ENCODE measurements at regions not wholly inside any gene's neighbourhood (a gene's known extent, or its start where the extent isn't known, plus 50 kb on each side); places are given as distances from the start of the nearest gene placed in this dataset.

GRCh38 chr3:196142202-196142956 lies 60.5 kb upstream of the TFRC start:
- ATAC-seq: no peak
- no peak overlapping the region for H3K4me3 ChIP-seq

GRCh38 chr3:196141866-196142201 lies 59.9 kb upstream of the TFRC start:
- 64 to 79% methylated on average over 5 to 6 of the region's 6 CpGs for WGBS, 2 donors (ENCODE audit: low coverage in 1 of 2)
- Histone ChIP-seq H3K4me3 (no peak overlapping the region), H3K36me3 (no peaks in the 10 kb centered on the region), H3K27me3 (peaks cover 18% of the 10 kb centered on the region), H3K9me3 (no peaks in the 10 kb centered on the region), H3K4me1 (no peaks in the 10 kb centered on the region), H3K27ac (no peak overlapping the region)
- no peak for ATAC-seq
- TF ChIP-seq CTCF (IDR thresholded peaks at IDR 0.05) (no peak), EP300 (IDR thresholded peaks at IDR 0.05) (no peak), POLR2AphosphoS5 (IDR thresholded peaks at IDR 0.05) (no peak), POLR2A (IDR thresholded peaks at IDR 0.05) (no peak)

More at GRCh38 chr3:196142202-196142956, 60.5 kb upstream of the TFRC start:
- Histone ChIP-seq H3K36me3 (no peaks in the 10 kb centered on the region), H3K27me3 (peaks cover 18% of the 10 kb centered on the region), H3K9me3 (no peaks in the 10 kb centered on the region), H3K27ac (no peak overlapping the region), H3K4me1 (no peaks in the 10 kb centered on the region)
- TF ChIP-seq EP300 (IDR thresholded peaks at IDR 0.05) (no peak), POLR2AphosphoS5 (IDR thresholded peaks at IDR 0.05) (no peak), CTCF (IDR thresholded peaks at IDR 0.05) (no peak), POLR2A (IDR thresholded peaks at IDR 0.05) (no peak)
- 69 to 71% methylated on average over 5 to 8 of the region's 16 CpGs for WGBS, 2 donors (ENCODE audit: low coverage in 1 of 2)

- 82% methylated on average over 7 to 10 of the region's 15 CpGs for WGBS, 2 donors (ENCODE audit: low coverage in 1 of 2)
- TF ChIP-seq CTCF (IDR thresholded peaks at IDR 0.05) (no peak), POLR2AphosphoS5 (IDR thresholded peaks at IDR 0.05) (no peak), POLR2A (IDR thresholded peaks at IDR 0.05) (no peak), EP300 (IDR thresholded peaks at IDR 0.05) (no peak)
These were observed 59.4 kb upstream of the TFRC start for GRCh38 chr3:196141052-196141865.

GRCh38 chr3:196140224-196140623 lies 58.3 kb upstream of the TFRC start:
- TF ChIP-seq EP300 (IDR thresholded peaks at IDR 0.05): no peak
- no peak for TF ChIP-seq POLR2A (IDR thresholded peaks at IDR 0.05)
- no peak for TF ChIP-seq CTCF (IDR thresholded peaks at IDR 0.05)
- TF ChIP-seq POLR2AphosphoS5 (IDR thresholded peaks at IDR 0.05): no peak
- Histone ChIP-seq H3K27me3 (peaks cover 18% of the 10 kb centered on the region), H3K27ac (no peak overlapping the region), H3K36me3 (no peaks in the 10 kb centered on the region), H3K4me3 (no peak overlapping the region), H3K9me3 (no peaks in the 10 kb centered on the region), H3K4me1 (peaks cover 0 to 9% (median 0%) of the 10 kb centered on the region in 3 donors)
- no peak for ATAC-seq
- WGBS, 2 donors (ENCODE audit: low coverage in 1 of 2): 75 to 80% methylated on average over 5 of the region's 12 CpGs

More at GRCh38 chr3:196141052-196141865, 59.4 kb upstream of the TFRC start:
- no peak overlapping the region for H3K27ac ChIP-seq
- no peak overlapping the region for H3K4me3 ChIP-seq
- peaks cover 0 to 5% (median 0%) of the 10 kb centered on the region in 3 donors for H3K4me1 ChIP-seq
- H3K36me3 ChIP-seq: no peaks in the 10 kb centered on the region
- no peaks in the 10 kb centered on the region for H3K9me3 ChIP-seq
- H3K27me3 ChIP-seq: peaks cover 18% of the 10 kb centered on the region
- ATAC-seq: no peak

All from gastroesophageal sphincter (tissue), 4 donors.